SK-N-SH treated with all-trans-retinoic acid at 6 μM for 48 hours (cell line): ENCODE measurements at regions not wholly inside any gene's neighbourhood (a gene's known extent, or its start where the extent isn't known, plus 50 kb on each side); places are given as distances from the start of the nearest gene placed in this dataset.

Experiments
- BACH2 ChIP-seq: fragments of 250-450 bp; sonication (Bioruptor Pico); IDR thresholded peaks from 2 replicates; pipeline ENCODE4 v1.9.0; 2021; ENCODE audit warnings: mild to moderate bottlenecking, borderline replicate concordance
- CSDC2 ChIP-seq: fragments of 250-450 bp; sonication (Bioruptor Pico); IDR thresholded peaks from 2 replicates; pipeline ENCODE4 v1.5.0; 2020; ENCODE audit warnings: mild to moderate bottlenecking, moderate library complexity
- OSR1 ChIP-seq: fragments of 250-450 bp; sonication (Bioruptor Pico); IDR thresholded peaks from 2 replicates; pipeline ENCODE4 v1.8.0; 2022; ENCODE audit warnings: moderate library complexity, mild to moderate bottlenecking, inconsistent platforms
- TOX ChIP-seq: fragments of 250-450 bp; sonication (Bioruptor Pico); IDR thresholded peaks from 2 replicates; pipeline ENCODE4 v1.8.0; 2021; ENCODE audit warnings: mild to moderate bottlenecking, moderate library complexity, borderline replicate concordance
- ZC3H10 ChIP-seq: fragments of 250-450 bp; sonication (Bioruptor Pico); IDR thresholded peaks from 2 replicates; pipeline ENCODE4 v1.5.1; 2021; ENCODE audit warnings: mild to moderate bottlenecking, moderate library complexity
- ZNF8 ChIP-seq: fragments of 450-650 bp; formaldehyde crosslinking; IDR thresholded peaks from 2 replicates; pipeline ENCODE4 v1.5.0; 2020; ENCODE audit warnings: mild to moderate bottlenecking, moderate library complexity
- TF ChIP-seq, protein P1 (sequence below): fragments of 250-450 bp; sonication (Bioruptor Pico); IDR thresholded peaks from 2 replicates; pipeline ENCODE4 v1.8.0; 2020; ENCODE audit warnings: mild to moderate bottlenecking, moderate library complexity, borderline replicate concordance
- TF ChIP-seq, protein P2 (sequence below): fragments of 250-450 bp; sonication (Bioruptor Pico); IDR thresholded peaks from 2 replicates; pipeline ENCODE4 v1.5.1; 2020; ENCODE audit warnings: low read depth, mild to moderate bottlenecking, moderate library complexity

DNA sequence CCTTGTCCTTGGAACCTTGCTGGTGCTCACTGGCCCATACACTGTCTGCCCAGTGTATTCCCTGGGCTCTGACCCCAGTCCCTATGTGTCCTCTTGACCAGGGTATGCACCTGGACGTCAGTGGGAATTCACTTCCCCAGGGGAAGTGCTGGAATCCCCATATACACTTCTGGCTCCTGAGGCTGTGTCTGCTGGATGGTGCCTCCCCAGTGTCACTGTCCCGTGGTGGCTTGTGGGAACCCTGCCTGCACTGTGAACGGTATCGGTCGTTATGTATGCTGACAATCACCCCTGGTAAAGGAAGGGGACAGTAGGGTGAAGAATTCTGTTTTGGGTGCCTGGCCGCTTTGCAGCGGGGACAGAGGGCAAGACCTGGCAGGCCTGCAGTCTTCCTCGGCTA is 95.9 kb downstream of the RRM1 start:
- TF ChIP-seq ZC3H10 (CRISPR knock-in tag) (no peak), ZNF8 (CRISPR knock-in tag) (no peak), BACH2 (no peak), TOX (CRISPR knock-in tag) (no peak), OSR1 (no peak), CSDC2 (CRISPR knock-in tag) (no peak)
- TF ChIP-seq, protein P1, sequence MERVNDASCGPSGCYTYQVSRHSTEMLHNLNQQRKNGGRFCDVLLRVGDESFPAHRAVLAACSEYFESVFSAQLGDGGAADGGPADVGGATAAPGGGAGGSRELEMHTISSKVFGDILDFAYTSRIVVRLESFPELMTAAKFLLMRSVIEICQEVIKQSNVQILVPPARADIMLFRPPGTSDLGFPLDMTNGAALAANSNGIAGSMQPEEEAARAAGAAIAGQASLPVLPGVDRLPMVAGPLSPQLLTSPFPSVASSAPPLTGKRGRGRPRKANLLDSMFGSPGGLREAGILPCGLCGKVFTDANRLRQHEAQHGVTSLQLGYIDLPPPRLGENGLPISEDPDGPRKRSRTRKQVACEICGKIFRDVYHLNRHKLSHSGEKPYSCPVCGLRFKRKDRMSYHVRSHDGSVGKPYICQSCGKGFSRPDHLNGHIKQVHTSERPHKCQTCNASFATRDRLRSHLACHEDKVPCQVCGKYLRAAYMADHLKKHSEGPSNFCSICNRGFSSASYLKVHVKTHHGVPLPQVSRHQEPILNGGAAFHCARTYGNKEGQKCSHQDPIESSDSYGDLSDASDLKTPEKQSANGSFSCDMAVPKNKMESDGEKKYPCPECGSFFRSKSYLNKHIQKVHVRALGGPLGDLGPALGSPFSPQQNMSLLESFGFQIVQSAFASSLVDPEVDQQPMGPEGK, result no peak
- TF ChIP-seq, protein P2, sequence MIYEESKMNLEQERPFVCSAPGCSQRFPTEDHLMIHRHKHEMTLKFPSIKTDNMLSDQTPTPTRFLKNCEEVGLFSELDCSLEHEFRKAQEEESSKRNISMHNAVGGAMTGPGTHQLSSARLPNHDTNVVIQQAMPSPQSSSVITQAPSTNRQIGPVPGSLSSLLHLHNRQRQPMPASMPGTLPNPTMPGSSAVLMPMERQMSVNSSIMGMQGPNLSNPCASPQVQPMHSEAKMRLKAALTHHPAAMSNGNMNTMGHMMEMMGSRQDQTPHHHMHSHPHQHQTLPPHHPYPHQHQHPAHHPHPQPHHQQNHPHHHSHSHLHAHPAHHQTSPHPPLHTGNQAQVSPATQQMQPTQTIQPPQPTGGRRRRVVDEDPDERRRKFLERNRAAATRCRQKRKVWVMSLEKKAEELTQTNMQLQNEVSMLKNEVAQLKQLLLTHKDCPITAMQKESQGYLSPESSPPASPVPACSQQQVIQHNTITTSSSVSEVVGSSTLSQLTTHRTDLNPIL, result no peak
